Right lobe of liver (tissue), 4 donors: ENCODE measurements at regions not wholly inside any gene's neighbourhood (a gene's known extent, or its start where the extent isn't known, plus 50 kb on each side); places are given as distances from the start of the nearest gene placed in this dataset.

ENCODE experiments used
- POLR2A ChIP-seq: fragments of 450-650 bp; IDR thresholded peaks from one replicate; pipeline ENCODE4 v1.6.1; 2017; ENCODE audit warnings: antibody characterized with exemption, mild to moderate bottlenecking
- TF ChIP-seq, protein P1 (sequence below), 4 donors: fragments of 200-600 bp in 3 of 4; fragments of 450-650 bp in 1 of 4; IDR thresholded peaks; one replicate each; pipeline versions ENCODE4 v1.5.1 to v1.8.0; 2016 to 2022; ENCODE audit warnings: antibody characterized with exemption in 4 of 4, mild to moderate bottlenecking in 2 of 4
- donor health status: DM: no; HTN: no; CAD: no.
- donor health status: DM: no; HTN: no; CAD: no.
- donor health status: DM: no; HTN: yes; CAD: no.

DNA sequence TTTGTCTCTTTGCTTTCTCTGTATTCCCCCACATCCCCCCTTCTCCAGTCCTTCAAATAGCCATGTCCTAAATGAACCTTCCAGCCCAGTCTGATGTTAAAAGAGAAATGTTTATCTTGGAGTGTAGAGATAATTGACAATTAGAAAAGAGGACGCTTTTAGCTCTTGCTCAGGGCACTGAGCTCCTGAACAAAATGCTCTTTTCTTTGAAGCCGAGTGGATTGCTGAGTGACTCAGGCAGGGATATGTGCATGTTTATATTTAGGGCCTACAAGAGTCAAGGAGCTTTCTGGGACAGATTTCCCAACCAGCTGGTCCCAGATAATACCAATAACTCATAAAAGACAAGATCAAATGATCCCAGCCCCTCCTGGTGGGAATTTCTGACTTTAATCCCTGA is 88.0 kb upstream of the SETBP1 start:
- TF ChIP-seq POLR2A: no peak
- TF ChIP-seq, protein P1, sequence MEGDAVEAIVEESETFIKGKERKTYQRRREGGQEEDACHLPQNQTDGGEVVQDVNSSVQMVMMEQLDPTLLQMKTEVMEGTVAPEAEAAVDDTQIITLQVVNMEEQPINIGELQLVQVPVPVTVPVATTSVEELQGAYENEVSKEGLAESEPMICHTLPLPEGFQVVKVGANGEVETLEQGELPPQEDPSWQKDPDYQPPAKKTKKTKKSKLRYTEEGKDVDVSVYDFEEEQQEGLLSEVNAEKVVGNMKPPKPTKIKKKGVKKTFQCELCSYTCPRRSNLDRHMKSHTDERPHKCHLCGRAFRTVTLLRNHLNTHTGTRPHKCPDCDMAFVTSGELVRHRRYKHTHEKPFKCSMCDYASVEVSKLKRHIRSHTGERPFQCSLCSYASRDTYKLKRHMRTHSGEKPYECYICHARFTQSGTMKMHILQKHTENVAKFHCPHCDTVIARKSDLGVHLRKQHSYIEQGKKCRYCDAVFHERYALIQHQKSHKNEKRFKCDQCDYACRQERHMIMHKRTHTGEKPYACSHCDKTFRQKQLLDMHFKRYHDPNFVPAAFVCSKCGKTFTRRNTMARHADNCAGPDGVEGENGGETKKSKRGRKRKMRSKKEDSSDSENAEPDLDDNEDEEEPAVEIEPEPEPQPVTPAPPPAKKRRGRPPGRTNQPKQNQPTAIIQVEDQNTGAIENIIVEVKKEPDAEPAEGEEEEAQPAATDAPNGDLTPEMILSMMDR (IDR thresholded peaks at IDR 0.05): no peak
